Osteoblast (primary cell): ENCODE measurements at regions not wholly inside any gene's neighbourhood (a gene's known extent, or its start where the extent isn't known, plus 50 kb on each side); places are given as distances from the start of the nearest gene placed in this dataset.

Experiments
- DNase-seq: peaks from one replicate; pipeline ENCODE4 v3.0.0; 2011; ENCODE audit warnings: low spot score, mixed read lengths; ENCODE audit not compliant: insufficient read length; ENCODE audit errors: missing footprints
- H2AFZ ChIP-seq: 2 replicates; pipeline ENCODE4 v1.6.0; 2011; ENCODE audit warnings: mild to moderate bottlenecking, low read length
- H3K27ac ChIP-seq: 2 replicates; pipeline ENCODE4 v1.5.1; 2011; ENCODE audit warnings: mild to moderate bottlenecking, low read depth, low read length, moderate library complexity
- H3K27me3 ChIP-seq: 2 replicates; pipeline ENCODE4 v1.6.0; 2012; ENCODE audit warnings: mild to moderate bottlenecking, control low read depth, inconsistent platforms, low read length, moderate library complexity; ENCODE audit not compliant: insufficient read depth
- H3K36me3 ChIP-seq: 2 replicates; pipeline ENCODE4 v1.5.1; 2011; ENCODE audit warnings: mild to moderate bottlenecking, low read length, control low read depth, moderate library complexity; ENCODE audit not compliant: insufficient read depth
- H3K4me1 ChIP-seq: 2 replicates; pipeline ENCODE4 v1.5.1; 2011; ENCODE audit warnings: mild to moderate bottlenecking, low read length, control low read depth, moderate library complexity; ENCODE audit not compliant: insufficient read depth
- H3K4me2 ChIP-seq: 2 replicates; pipeline ENCODE4 v1.6.0; 2011; ENCODE audit warnings: mild to moderate bottlenecking, low read length; ENCODE audit not compliant: insufficient read depth
- H3K4me3 ChIP-seq: fragments of 200-600 bp; sonication (generic); 3 replicates; pipeline ENCODE4 v1.5.1; 2012; ENCODE audit warnings: mild to moderate bottlenecking, low read length, inconsistent platforms; ENCODE audit not compliant: insufficient read depth
- H3K79me2 ChIP-seq: 2 replicates; pipeline ENCODE4 v1.6.0; 2012; ENCODE audit warnings: mild to moderate bottlenecking, low read length, control low read depth, inconsistent platforms; ENCODE audit not compliant: insufficient read depth
- H3K9me3 ChIP-seq: 2 replicates; pipeline ENCODE4 v1.5.1; 2011; ENCODE audit warnings: low read depth, low read length, control low read depth
- H4K20me1 ChIP-seq: 2 replicates; pipeline ENCODE4 v1.6.0; 2012; ENCODE audit warnings: mild to moderate bottlenecking, low read length, control low read depth; ENCODE audit not compliant: insufficient read depth
- CTCF ChIP-seq: IDR thresholded peaks from 2 replicates; pipeline ENCODE4 v1.5.1; 2011; ENCODE audit warnings: mild to moderate bottlenecking, low read depth, low read length, moderate library complexity; ENCODE audit errors: extremely low read depth

- Histone ChIP-seq H3K27me3 (peaks cover 39% of the 10 kb centered on the region), H3K27ac (no peak overlapping the region), H3K4me2 (no peak overlapping the region), H4K20me1 (no peaks in the 10 kb centered on the region), H3K9me3 (no peaks in the 10 kb centered on the region), H2AFZ (no peak overlapping the region), H3K4me1 (peaks cover 16% of the 10 kb centered on the region), H3K79me2 (no peaks in the 10 kb centered on the region), H3K36me3 (no peaks in the 10 kb centered on the region), H3K4me3 (no peak overlapping the region)
- DNase-seq = no peak
- TF ChIP-seq CTCF = no peak
Observed at GRCh38 chr2:107001062-107001461, 115.1 kb upstream of the ST6GAL2 start.

- no peaks in the 10 kb centered on the region for H3K9me3 ChIP-seq
Observed at GRCh38 chr2:107001551-107001950, 115.6 kb upstream of the ST6GAL2 start.

GRCh38 chr2:107001964-107002696 is 116.2 kb upstream of the ST6GAL2 start:
- no peaks in the 10 kb centered on the region for H3K36me3 ChIP-seq
- H3K79me2 ChIP-seq = no peaks in the 10 kb centered on the region
- peak overlapping the region; percentile 60 for H3K27ac ChIP-seq
- H3K4me1 ChIP-seq = peaks cover 16% of the 10 kb centered on the region
- H3K4me2 ChIP-seq = peak overlapping the region; percentile 17
- H3K4me3 ChIP-seq = peak overlapping the region; percentile 6
- H3K27me3 ChIP-seq = peaks cover 29% of the 10 kb centered on the region
- TF ChIP-seq CTCF = no peak
- peak; percentile 89 for DNase-seq
- H3K9me3 ChIP-seq = no peaks in the 10 kb centered on the region
- H2AFZ ChIP-seq = no peak overlapping the region
- H4K20me1 ChIP-seq = no peaks in the 10 kb centered on the region

More at GRCh38 chr2:107001551-107001950, 115.6 kb upstream of the ST6GAL2 start:
- no peak for DNase-seq
- no peaks in the 10 kb centered on the region for H3K79me2 ChIP-seq
- H4K20me1 ChIP-seq = no peaks in the 10 kb centered on the region
- H3K36me3 ChIP-seq = no peaks in the 10 kb centered on the region
- H3K4me2 ChIP-seq = no peak overlapping the region
- peaks cover 34% of the 10 kb centered on the region for H3K27me3 ChIP-seq
- no peak overlapping the region for H3K4me3 ChIP-seq
- peak overlapping the region; percentile 60 for H3K27ac ChIP-seq
- no peak for TF ChIP-seq CTCF
- H2AFZ ChIP-seq = no peak overlapping the region
- peaks cover 16% of the 10 kb centered on the region for H3K4me1 ChIP-seq

- no peaks in the 10 kb centered on the region for H3K36me3 ChIP-seq
- H3K27ac ChIP-seq = peak overlapping the region; percentile 29
- no peak overlapping the region for H3K4me3 ChIP-seq
- TF ChIP-seq CTCF = no peak
- no peaks in the 10 kb centered on the region for H3K79me2 ChIP-seq
- H3K4me2 ChIP-seq = peak overlapping the region; percentile 14
- H3K4me1 ChIP-seq = peaks cover 16% of the 10 kb centered on the region
- H4K20me1 ChIP-seq = no peaks in the 10 kb centered on the region
- no peaks in the 10 kb centered on the region for H3K9me3 ChIP-seq
- peaks cover 22% of the 10 kb centered on the region for H3K27me3 ChIP-seq
- no peak overlapping the region for H2AFZ ChIP-seq
- no peak for DNase-seq
Observed at GRCh38 chr2:107002735-107003134, 116.8 kb upstream of the ST6GAL2 start.
